ENCODE measurements at regions not wholly inside any gene's neighbourhood (a gene's known extent, or its start where the extent isn't known, plus 50 kb on each side); places are given as distances from the start of the nearest gene placed in this dataset.

DNA sequence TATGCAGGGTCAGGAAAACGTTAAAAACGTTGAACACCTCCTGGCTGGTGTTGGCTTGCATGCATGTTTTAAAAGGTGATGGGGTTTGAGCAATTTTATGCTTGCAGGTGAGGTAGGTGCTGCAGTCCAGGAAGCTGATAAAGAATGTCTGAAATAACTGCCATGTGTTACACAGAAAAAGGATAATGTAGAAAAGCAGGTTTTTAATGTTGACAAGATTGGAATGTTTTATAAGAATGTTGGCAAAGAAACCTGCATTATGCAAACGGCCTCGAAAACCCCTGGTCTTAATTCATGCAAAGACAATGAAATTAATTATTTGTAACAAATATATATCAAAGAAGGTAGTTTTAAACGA is 723.7 kb upstream of the AGA start:
- Histone ChIP-seq H3K9me3 (peaks cover 0 to 28% (median 14%) of the 10 kb centered on the region in 8 donors), H3K27me3 (replicated peaks in 1 of 7) (no peaks in the 10 kb centered on the region), H3K4me3 (no peak overlapping the region), H3K4me1 (no peaks in the 10 kb centered on the region), H3K36me3 (no peaks in the 10 kb centered on the region), H3K27ac (no peak overlapping the region)
- DNase-seq = no peak
- intact Hi-C loops (cut with DNase I; ENCODE audit: low total_unique reads) = no loop called here
- TF ChIP-seq, protein P1, sequence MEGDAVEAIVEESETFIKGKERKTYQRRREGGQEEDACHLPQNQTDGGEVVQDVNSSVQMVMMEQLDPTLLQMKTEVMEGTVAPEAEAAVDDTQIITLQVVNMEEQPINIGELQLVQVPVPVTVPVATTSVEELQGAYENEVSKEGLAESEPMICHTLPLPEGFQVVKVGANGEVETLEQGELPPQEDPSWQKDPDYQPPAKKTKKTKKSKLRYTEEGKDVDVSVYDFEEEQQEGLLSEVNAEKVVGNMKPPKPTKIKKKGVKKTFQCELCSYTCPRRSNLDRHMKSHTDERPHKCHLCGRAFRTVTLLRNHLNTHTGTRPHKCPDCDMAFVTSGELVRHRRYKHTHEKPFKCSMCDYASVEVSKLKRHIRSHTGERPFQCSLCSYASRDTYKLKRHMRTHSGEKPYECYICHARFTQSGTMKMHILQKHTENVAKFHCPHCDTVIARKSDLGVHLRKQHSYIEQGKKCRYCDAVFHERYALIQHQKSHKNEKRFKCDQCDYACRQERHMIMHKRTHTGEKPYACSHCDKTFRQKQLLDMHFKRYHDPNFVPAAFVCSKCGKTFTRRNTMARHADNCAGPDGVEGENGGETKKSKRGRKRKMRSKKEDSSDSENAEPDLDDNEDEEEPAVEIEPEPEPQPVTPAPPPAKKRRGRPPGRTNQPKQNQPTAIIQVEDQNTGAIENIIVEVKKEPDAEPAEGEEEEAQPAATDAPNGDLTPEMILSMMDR (IDR thresholded peaks at IDR 0.05 in 8 of 11, conservative IDR thresholded peaks at IDR 0.05 in 3 of 11) = no peak
- TF ChIP-seq POLR2A (IDR thresholded peaks at IDR 0.05) = no peak
- TF ChIP-seq POLR2AphosphoS5 (IDR thresholded peaks at IDR 0.05) = no peak
- 62 to 78% (median 70%) methylated on average over 5 of the region's 5 CpGs for WGBS, 5 donors

DNA sequence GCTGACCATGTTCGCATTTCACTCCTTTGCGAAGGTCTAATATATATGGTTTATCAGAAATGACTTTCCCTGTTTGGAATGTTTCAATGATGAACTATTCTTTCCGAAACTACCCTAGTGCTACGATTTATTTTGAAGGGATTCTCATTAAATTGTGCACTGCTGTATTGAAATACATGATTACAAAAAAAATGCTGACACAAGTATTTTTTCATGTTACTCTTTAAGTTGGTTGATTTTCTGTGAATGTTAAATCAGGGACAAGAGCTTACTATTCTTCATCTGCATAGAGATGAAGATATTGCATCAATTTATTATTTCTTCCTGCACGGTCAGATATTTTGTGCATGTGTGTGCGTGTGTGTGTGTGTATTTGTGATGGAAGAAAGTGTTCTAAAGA is 731.5 kb upstream of the AGA start:
- 80 to 84% (median 80%) methylated on average over 6 of the region's 6 CpGs for WGBS, 5 donors
- no peaks in the 10 kb centered on the region for H3K36me3 ChIP-seq
- no peaks in the 10 kb centered on the region for H3K27me3 ChIP-seq (replicated peaks in 1 of 7)
- H3K4me3 ChIP-seq = no peak overlapping the region
- H3K9me3 ChIP-seq = peaks cover 0 to 13% (median 6%) of the 10 kb centered on the region in 8 donors
- intact Hi-C loops (cut with DNase I; ENCODE audit: low total_unique reads) = no loop called here
- H3K4me1 ChIP-seq = no peaks in the 10 kb centered on the region
- DNase-seq = no peak
- no peak overlapping the region for H3K27ac ChIP-seq
- TF ChIP-seq, protein P1 (IDR thresholded peaks at IDR 0.05 in 8 of 11, conservative IDR thresholded peaks at IDR 0.05 in 3 of 11) = no peak
- TF ChIP-seq POLR2A (IDR thresholded peaks at IDR 0.05) (no peak), POLR2AphosphoS5 (IDR thresholded peaks at IDR 0.05) (no peak)

DNA sequence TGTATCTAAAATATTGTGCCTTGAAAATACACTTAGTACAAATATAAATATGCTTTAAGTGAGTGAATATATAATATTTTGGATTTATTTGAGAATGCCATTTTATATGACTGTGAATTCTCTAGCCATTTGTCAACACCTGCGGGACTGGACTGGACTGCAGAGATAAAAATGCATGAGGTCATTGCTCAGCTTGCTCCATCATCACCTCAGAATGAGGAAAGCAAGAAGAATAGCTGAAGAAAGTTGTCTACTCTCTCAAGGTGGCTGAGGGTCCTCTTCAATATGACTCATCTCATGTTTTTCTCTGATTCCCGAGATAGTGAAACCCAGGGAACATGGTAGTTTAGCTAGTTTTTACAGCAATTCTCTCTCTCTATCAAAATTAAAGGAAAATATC is 732.5 kb upstream of the AGA start:
- H3K36me3 ChIP-seq = no peaks in the 10 kb centered on the region
- H3K4me1 ChIP-seq = no peaks in the 10 kb centered on the region
- no peaks in the 10 kb centered on the region for H3K27me3 ChIP-seq (replicated peaks in 1 of 7)
- H3K9me3 ChIP-seq = peaks cover 0 to 13% (median 7%) of the 10 kb centered on the region in 8 donors
- H3K4me3 ChIP-seq = no peak overlapping the region
- intact Hi-C loops (cut with DNase I; ENCODE audit: low total_unique reads) = no loop called here
- TF ChIP-seq POLR2AphosphoS5 (IDR thresholded peaks at IDR 0.05) (no peak), POLR2A (IDR thresholded peaks at IDR 0.05) (no peak)
- TF ChIP-seq, protein P1 (IDR thresholded peaks at IDR 0.05 in 8 of 11, conservative IDR thresholded peaks at IDR 0.05 in 3 of 11) = no peak
- H3K27ac ChIP-seq = no peak overlapping the region
- WGBS, 5 donors = 71 to 87% (median 82%) methylated on average over 2 of the region's 2 CpGs
- DNase-seq = no peak

DNA sequence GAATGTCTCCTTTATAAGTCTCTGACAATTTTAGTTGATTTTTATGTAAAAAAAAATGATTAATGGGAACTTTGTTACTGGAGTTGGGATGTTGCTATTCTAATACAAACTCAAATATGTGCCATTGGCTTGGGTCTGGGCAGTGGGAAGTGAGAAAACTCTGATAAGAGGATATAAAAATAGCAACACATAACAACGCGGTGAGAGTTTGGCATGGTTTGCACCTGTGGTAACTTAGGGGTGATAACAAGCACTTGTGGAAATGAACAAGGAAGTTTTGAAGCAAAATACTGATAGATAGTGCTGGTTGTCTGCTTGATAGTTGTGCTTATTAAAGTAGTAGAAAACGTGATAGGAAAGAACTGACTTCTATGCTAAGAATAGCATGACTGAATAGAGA is 743.3 kb upstream of the AGA start:
- no peak overlapping the region for H3K27ac ChIP-seq
- H3K4me1 ChIP-seq = no peaks in the 10 kb centered on the region
- no peaks in the 10 kb centered on the region for H3K27me3 ChIP-seq (replicated peaks in 1 of 7)
- WGBS, 5 donors = 18 to 38% (median 24%) methylated on average over 3 of the region's 3 CpGs
- DNase-seq = no peak
- H3K4me3 ChIP-seq = no peak overlapping the region
- no peak for TF ChIP-seq POLR2A (IDR thresholded peaks at IDR 0.05)
- TF ChIP-seq POLR2AphosphoS5 (IDR thresholded peaks at IDR 0.05) = no peak
- TF ChIP-seq, protein P1 (IDR thresholded peaks at IDR 0.05 in 8 of 11, conservative IDR thresholded peaks at IDR 0.05 in 3 of 11) = no peak
- H3K36me3 ChIP-seq = no peaks in the 10 kb centered on the region
- intact Hi-C loops (cut with DNase I; ENCODE audit: low total_unique reads) = no loop called here
- peaks cover 0 to 16% (median under 1%) of the 10 kb centered on the region in 8 donors for H3K9me3 ChIP-seq
